ENCODE measurements at regions not wholly inside any gene's neighbourhood (a gene's known extent, or its start where the extent isn't known, plus 50 kb on each side); places are given as distances from the start of the nearest gene placed in this dataset.

GRCh38 chrX:39788521-39788920 is 309.2 kb downstream of the BCOR start:
- TF ChIP-seq CTCF (conservative IDR thresholded peaks at IDR 0.05; ENCODE audit: low read depth, low read length) (no peak), EZH2 (IDR thresholded peaks at IDR 0.05; ENCODE audit: low read length, unreplicated experiment) (no peak)
